ENCODE measurements at regions not wholly inside any gene's neighbourhood (a gene's known extent, or its start where the extent isn't known, plus 50 kb on each side); places are given as distances from the start of the nearest gene placed in this dataset.

DNA sequence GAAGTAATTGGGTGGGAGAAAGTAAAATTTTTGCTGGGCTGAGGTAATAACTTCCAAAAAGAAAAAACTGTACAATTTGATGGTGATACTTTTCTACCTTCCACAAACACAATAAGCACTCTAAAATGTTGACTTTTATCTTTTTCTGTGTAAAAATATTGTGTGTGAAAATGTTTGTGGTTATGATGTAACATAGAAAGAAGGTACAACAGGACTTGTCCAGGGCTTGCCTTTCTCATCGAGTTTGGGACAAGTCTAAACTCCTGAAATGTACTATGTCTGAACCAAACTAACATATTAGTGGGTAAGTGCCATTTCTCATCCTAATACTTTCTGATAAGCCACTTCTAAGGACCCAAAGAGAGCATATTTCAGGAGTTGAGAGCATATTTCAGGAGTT lies 174.2 kb upstream of the PDGFD start:
- no peak for DNase-seq (ENCODE audit: low read depth)

DNA sequence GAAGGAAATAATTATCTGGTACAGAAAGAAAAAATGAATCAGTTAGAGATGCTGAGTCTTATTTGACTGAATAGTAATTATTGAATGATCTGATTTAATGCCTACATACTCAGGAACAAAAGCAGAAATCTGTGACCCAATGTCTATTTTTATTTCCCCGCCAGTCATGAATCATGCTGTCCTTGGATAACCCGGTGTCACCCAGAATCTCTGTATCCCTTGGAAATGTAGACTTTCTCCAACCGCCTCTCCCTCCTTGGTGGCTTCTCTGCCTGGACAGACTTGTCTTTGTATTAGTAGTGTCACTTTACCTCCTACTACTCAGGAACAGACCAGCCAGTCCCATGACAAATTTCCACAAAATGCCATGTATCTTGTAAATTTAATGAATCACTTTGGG lies 173.3 kb upstream of the PDGFD start:
- no peak for DNase-seq (ENCODE audit: low read depth)

DNA sequence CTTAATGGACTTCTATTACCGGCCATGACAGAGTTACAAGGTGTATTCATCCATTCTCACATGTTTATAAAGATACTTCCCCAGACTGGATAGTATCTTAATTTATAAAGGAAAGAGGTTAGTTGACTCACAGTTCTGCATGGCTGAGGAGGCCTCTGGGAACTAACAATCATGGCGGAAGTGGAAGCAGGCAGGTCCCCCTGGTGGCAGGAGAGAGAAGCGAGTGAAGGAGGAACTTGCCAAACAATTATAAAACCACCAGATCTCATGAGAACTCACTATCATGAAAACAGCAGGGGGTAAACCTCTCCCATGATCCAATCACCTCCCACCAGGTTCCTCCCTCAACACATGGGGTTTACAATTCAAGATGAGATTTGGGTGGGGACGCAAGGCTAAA lies 170.0 kb upstream of the PDGFD start:
- no peak for DNase-seq (ENCODE audit: low read depth)

DNA sequence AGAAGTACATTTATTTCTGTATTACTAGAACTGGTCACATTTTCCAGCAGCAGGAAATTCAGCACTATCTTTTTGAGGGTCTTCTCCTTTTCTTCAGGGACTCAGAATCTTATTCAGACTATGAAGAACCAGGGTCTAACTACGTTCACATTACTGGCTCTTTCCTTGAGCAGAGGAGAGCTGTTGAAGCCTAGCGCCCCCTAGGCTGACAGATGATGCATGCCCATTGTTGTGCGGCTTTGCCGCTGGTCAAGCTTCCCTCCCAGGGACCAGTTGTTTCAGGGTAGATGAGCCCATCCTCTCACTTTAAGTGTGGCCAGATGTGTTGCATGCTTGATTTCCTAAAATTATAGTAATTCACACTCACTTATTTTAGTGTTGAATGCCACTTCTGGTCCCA lies 168.2 kb upstream of the PDGFD start:
- DNase-seq (ENCODE audit: low read depth): no peak

DNA sequence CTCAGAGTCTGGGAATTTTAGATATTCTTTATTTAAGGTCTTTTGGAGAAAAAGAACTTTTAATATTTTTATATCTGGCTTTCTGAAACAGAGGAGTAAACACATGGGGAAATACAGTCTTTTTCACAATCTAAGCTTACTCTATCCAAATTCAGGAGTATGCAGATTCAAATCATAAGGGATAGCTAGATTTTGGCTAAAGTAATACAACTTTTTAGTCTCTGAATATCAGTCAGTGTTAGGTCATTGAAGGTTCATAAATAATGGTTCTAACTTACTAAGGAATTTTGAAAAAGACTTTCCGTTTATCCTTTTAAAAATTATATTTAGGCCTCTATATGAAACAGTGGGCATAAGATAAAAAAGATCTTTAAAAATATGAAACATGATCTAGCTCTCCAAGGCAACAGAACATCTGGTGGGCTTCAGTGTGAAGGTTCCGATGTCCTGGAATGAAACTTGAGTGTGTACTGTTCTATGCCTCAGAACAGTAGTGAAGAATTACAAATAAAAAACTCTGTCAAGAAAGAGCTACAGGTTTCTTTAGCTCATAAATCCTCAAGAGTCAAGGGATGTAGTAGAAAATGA lies 165.2 kb upstream of the PDGFD start:
- no peak for DNase-seq (ENCODE audit: low read depth)

DNA sequence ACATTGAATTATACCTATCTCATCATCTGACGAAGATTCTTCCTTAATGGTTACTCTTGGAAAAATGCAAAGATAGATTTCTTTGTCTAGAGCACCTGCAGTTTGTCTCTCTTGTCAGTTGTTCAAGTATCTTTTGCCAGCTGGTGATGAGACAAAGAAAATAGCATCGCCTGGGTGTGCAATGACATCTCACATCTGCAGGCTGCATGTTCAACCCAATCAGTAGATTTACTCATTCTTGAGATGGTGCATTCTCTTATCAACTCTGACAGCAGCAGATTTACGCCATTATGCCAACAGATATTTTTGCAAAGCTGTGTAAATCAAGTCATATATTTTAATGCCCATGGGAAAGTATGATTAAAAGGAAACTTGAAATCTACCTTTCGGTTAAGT lies 164.6 kb upstream of the PDGFD start:
- DNase-seq (ENCODE audit: low read depth): no peak

DNA sequence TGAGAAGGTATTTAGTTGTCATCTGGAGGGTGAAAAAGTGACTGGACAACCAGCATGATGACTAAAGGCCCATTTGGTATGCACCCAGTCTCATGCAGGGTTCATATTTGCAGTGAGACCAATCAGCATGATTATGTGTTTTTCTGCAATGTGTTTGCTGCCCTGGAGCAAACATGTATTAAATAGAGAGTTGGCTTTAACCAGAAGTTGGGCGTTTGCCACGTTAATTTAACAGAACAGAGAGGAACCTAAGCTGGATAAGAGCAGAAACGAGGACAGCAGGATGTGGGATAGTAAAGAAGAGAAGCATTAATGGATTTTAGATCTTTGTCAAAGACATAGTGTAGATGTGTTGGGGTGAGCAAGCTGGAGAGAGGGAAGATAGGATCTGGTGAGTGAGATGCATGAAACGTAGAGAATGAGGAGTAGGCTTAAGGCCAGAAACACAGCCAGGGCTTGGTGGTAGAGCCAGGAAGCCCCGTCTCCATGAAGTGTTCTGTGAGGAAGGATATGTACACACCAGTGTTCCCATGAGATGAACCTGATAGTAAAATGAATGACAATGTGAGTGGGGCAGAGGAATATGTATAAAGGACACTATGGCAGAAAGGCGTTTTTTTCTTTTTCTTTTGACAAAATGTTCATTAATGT lies 164.0 kb upstream of the PDGFD start:
- DNase-seq (ENCODE audit: low read depth): no peak

DNA sequence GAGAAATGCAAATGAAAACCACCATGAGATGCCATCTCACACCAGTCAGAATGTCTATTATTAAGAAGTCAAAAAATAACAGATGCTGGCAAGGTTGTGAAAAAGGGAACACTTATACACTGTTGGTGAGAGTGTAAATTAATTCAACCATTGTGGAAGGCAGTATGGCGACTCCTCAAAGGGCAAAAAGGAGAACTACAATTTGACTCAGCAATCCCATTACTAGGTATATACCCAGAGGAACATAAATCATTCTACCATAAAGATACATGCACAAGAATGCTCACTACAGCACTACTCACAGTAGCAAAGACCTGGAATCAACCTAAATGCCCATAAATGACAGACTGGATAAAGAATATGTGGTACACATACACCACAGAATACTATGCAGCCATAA lies 161.1 kb upstream of the PDGFD start:
- DNase-seq (ENCODE audit: low read depth): no peak

DNA sequence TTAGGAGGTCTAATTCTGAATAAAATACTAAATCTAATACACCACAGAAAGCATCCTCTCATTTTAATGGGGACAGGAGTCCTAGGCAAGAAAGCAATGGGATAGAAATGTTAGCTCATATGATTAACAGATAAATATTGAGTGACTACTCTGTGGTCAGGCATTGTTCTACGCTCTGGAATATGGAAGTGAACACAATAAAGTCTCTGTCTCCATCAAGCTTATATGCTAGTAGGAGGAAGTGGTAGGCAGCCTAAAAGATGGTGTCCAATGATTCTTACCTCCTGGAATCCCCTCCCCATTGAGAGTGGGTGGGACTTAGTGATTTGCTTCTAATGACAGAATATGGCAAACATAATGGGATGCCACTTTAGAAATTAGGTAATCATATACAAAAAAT lies 160.3 kb upstream of the PDGFD start:
- DNase-seq (ENCODE audit: low read depth): no peak

DNA sequence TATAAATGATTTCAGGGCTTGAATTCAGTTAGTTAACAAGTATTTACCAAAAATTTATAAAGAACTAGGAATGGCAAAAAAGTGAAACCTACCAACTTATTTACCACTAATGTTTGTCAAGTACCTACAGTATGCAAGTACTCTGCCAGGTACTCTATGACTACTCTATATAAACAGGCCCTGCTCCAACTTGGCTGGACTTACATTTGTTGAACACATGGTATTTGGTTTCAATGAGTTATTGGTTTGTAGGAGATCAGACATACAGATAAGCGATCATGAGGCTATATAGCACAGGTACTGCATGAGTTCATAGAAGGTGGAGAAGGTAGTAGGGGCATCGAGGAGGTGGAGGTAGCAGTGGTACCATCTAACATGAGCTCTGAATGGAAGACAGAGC lies 159.9 kb upstream of the PDGFD start:
- DNase-seq (ENCODE audit: low read depth): no peak

DNA sequence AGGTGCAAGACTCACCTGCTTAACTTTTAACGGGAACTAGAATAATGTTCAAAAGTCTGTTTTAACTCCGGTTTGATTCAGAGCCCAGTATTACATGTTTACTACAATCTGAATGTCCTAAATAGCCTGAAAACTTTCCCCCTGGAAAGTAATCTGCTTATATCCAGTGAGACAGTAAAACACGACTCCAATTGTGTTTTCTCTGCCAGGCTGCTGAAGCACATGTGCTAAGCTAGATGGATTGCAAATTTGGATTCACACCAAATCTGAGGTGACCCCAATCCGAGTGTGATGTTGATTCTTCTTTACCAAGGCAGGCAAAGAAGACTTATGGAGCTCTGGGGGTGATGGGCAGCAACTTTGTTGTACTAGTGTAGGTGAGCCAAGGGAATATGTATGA lies 158.7 kb upstream of the PDGFD start:
- no peak for DNase-seq (ENCODE audit: low read depth)

DNA sequence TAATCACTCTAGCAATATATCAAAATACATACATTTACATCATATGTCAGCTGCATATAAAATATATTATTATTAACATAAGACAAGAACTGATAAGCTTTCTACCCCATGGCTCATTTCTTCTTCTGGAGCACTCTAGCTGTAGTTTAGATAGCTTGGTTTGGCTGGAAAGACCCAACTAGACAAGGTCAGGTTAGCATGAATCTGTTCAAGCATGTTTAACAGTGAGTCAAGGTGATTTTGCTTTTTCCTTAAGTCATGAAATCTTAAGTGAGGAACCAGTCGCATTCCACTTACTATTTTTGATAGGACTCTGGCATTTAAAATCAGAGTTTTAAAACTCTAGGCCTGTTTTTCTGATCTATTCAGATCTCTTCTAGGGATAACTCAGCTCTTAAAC lies 157.0 kb upstream of the PDGFD start:
- DNase-seq (ENCODE audit: low read depth): no peak

DNA sequence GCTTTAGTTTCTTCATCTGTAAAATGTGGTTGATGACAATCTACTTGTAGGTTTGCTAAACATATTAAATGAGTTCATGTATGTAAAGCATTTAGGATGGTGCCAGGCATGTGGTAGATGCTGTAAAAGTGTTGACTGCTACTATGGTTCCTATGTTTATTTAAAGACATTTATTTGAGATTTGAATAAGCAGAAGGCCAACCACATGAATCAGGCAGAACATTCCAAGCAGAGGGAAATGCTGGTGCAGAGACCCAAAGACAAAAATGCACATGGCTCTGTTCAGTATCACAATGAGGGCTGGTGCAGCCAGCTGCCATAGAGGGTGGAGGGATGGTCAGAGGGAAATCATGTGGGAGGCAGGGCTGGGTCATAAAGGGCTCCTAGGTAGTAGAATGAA lies 156.2 kb upstream of the PDGFD start:
- no peak for DNase-seq (ENCODE audit: low read depth)

DNA sequence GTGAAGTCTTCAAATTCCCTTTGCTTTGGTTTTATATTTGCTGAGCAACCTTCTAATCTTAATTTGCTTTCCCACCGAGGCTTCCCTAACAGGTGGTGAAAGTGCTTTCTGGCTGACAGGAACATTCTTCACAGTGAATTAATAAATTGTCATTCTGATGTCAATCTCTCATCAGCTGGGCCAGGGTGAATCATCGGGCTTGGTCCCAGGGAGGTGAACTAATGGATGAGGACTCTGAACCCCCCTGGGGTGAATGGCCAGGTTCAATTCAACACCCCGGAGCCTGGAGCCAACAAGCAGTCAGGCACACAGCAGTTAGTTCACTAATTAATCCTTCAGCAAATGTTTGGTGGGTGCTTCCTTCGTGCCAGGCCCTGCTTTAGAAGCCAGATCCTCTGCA lies 155.4 kb upstream of the PDGFD start:
- no peak for DNase-seq (ENCODE audit: low read depth)

DNA sequence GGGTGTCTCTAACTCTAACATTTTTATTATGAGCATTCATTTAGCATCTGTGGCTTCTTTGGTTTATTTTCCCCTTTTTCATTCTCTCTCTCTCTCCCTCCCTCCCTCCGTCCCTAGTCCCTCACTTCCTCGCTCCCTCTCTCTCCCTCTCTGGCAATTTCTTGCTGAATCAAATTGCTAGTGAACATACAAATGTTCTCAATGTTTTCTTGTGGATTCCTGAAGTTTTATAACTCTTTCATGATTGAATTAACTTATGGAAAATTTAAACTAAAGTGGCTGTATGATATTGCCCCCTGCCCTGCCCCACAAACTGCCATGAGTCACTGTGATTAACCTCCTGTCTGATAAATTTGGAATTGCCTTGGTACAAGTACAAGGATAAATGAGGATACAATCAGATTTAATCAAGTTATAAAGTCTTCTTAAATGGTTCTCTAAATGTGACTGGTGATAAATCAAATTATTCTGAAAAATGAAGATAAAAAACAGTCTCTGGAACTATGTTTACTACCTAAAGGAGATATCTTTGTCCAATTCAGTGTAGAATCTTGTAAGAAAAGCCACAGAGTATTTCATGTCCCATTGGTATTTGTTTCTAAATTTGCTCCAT lies 143.0 kb upstream of the PDGFD start:
- DNase-seq (ENCODE audit: low read depth): no peak

DNA sequence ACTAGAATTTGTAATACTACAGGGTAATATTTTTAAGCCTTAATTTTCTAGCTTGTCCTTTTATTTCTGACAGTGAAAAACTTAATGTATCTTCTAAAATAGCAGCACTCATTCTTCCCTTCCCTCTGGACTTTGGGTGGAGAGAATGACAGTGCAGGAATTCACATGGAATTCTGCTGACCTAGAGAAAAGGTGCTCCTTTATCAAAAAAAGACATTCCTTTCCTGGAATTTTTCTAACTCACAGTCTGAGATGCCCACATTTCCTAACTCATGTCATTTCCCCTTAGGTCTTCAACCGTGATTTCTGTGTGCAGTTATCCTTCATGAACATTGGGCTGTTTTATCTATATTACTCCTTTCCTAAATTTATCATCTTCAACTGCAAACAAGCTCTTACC lies 137.8 kb upstream of the PDGFD start:
- no peak for DNase-seq (ENCODE audit: low read depth)

DNA sequence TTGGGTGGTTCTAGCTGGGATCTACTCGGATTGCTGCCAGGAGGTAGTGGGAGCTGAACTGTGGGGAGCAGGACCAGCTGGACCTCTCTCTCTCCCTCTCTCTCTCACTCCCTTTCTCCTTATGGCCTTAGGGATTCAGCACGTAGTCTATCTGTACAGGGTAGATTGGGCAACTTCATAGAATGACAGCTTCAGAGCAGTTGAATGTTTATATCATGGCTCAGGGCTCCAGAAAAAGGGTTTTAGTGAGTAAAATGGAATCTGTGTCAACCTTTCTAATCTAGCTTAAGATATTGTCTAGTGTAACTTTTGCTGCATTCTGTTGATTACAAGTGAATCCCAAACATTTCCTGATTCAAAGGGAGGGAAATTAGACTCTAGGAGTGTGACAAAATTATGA lies 127.7 kb upstream of the PDGFD start:
- DNase-seq (ENCODE audit: low read depth): no peak

DNA sequence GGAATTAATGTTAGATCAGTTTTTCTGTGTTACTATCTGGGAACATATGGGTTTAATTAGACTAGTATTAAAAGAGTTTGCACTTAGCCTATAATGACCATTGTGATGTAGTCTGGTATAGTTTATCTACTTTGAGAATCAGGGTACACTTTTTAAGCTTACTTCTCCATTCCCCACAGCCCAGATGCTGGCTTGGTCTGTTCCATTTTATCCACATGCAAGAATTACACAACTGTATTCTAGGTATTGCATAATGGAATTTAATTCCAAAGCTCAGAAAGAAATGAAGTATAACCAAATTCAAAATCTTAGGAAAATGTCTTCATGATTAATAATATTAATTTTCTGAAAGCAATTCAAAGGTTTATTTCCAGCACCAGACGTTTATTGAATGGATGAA lies 122.2 kb upstream of the PDGFD start:
- no peak for DNase-seq (ENCODE audit: low read depth)

DNA sequence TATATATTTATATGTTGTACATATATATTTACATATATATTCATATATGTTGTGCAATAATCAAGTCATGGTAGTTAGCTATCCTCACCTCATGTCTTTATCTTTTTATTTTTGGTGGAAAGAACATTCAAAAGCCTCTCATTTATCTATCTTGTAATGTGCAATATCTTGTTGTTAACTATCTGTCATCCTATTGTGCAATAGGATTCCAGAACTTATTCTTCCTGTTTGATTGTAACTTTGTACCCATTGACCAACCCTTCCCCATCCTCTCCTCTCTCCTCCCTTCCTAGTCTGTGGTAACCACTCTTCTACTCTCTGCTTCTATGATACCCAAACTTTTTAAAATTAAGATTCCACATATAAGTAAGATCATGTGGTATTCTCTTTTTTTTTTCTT lies 115.6 kb upstream of the PDGFD start:
- no peak for DNase-seq (ENCODE audit: low read depth)

DNA sequence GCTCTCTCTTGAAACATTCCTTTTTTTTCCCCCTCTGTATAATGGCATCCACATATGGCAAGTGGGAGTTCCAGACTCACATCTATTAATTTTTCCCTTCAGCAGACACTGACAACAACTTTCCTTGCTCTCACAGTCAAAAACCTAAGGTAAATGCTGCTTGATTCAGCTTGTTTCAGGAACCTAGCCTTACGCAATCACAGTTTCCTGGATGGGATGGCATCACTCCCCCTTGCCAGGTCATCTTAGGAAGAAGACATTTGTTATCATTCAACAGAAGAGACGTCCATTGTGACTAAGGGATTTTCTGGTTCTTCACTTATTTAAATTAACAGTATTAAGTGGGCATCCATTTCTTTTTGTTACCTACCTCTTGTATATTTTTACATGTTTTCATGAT lies 112.0 kb upstream of the PDGFD start:
- DNase-seq (ENCODE audit: low read depth): no peak

DNA sequence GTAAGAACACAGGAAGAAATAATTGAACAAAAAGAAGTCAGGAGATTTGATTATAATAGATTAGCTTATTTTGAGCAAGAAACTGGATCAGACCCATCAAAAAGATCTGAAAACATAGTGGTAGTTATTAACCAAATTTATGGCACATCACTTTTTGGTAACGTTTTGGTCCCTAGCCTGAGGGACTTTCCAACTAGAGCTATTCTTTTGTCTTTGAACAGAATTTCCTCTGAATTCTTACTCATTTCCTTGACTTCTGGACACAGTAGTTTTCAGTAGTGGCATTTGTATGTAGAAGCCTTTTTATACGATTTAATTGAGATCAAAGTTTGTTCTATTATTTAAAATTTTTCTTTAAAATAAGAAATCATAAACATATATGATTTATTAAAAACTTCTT lies 96.5 kb upstream of the PDGFD start:
- DNase-seq (ENCODE audit: low read depth): no peak

DNA sequence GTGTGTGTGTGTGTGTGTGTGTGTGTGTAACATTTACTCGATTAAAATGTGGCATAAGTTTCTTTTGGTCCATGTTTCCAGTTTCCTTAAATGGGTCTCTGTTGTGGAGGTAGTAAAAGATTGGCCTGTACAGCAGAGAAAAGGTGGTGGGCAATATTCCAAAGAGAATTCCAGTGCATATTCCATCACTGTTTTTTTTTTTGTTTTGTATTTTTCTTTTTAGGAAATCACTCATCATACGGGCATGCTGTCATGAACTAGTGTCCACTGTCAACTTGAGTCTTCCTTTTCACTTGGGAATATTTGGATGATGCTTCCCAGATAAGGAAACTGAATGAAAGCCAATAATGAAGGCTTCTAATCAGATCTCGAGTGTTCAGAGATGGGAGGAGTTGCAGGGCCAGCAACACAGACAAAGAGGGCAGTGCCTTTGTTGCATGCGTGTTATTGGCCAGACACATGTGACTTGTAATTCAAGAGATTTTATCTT lies 95.2 kb upstream of the PDGFD start:
- DNase-seq (ENCODE audit: low read depth): no peak

DNA sequence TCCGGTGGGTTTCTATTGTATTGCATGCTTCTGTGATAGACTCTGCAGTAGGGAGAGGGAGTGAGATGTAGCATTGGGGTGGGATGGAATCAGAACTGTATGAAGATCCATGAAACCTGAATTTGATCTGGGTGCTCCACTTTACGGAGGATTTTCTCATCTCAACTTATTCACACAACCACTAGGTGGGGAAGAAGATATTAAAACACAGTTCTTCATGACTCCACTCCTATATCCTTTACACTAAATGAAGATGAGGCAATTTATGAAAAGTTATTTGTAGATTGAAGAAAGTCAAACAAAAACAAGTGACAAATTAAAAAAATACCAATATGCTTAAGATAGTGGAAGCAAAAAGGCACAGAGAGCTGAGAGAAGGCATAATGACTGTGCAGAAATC lies 92.6 kb upstream of the PDGFD start:
- DNase-seq (ENCODE audit: low read depth): no peak

DNA sequence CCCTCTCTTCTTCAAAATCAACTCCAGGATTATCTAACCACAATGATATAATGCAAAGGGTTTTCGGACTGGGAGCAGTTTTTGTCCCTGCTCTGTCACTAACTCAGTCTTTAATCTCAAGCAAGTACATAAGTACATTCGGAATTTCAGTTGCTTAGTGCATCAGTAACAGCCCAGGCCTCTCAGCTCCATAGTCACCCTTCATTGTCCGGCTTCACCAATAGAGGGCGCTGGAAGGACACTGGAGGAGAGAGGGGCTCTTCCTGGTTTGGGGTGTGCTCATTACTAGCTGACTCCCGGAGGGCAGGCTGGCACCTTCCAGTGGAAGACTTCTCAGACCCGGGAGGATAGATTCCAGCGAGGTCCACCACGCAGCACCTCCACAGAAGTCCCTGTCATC lies 90.4 kb upstream of the PDGFD start:
- DNase-seq (ENCODE audit: low read depth): no peak

All from GM04504 (cell line).